OCI-LY7 (cell line): ENCODE measurements at regions not wholly inside any gene's neighbourhood (a gene's known extent, or its start where the extent isn't known, plus 50 kb on each side); places are given as distances from the start of the nearest gene placed in this dataset.

Experiments
- BruUV-seq: library from RNA; stranded (reverse); fragments of 400-500 nt; replicated peaks from 2 replicates; lab custom pipeline; 2021; lab: Mats Ljungman, UMichigan
- CTCF ChIA-PET: fragments of 300-600 bp; sonication (Branson Sonifier 250); formaldehyde crosslinking; loops from one replicate; lab custom pipeline; 2022; ENCODE audit warnings: antibody characterized with exemption; ENCODE audit not compliant: unreplicated experiment; lab: Charles Lee
- POLR2A ChIA-PET: fragments of 300-600 bp; sonication (Branson Sonifier 250); formaldehyde crosslinking; loops from one replicate; lab custom pipeline; 2022; ENCODE audit warnings: antibody characterized with exemption; lab: Charles Lee
- DNase-seq: peaks from one replicate; pipeline ENCODE4 v3.0.0-alpha.2; 2015; ENCODE audit warnings: low spot score
- H2AFZ ChIP-seq: fragments of 200-600 bp; sonication (generic), shearing (Covaris generic); 2 replicates; pipeline ENCODE4 v1.6.1; 2014; ENCODE audit warnings: mild to moderate bottlenecking, antibody characterized with exemption, low read length, moderate library complexity
- H3K27ac ChIP-seq: fragments of 200-600 bp; sonication (generic); 2 replicates; pipeline ENCODE4 v1.5.1; 2014; ENCODE audit warnings: mixed run types, low read depth, mild to moderate bottlenecking, moderate library complexity, low read length, inconsistent platforms; ENCODE audit not compliant: poor library complexity, severe bottlenecking
- H3K36me3 ChIP-seq: fragments of 200-600 bp; sonication (generic); 2 replicates; pipeline ENCODE4 v1.6.1; 2014; ENCODE audit warnings: mild to moderate bottlenecking, antibody characterized with exemption, low read length, moderate library complexity, mixed read lengths; ENCODE audit not compliant: insufficient read depth
- H3K4me1 ChIP-seq: fragments of 200-600 bp; sonication (generic); 2 replicates; pipeline ENCODE4 v1.5.1; 2014; ENCODE audit warnings: mild to moderate bottlenecking, low read length; ENCODE audit not compliant: insufficient read depth, poor library complexity, severe bottlenecking
- H3K4me2 ChIP-seq: fragments of 200-600 bp; sonication (generic); 2 replicates; pipeline ENCODE4 v1.6.1; 2014; ENCODE audit warnings: mild to moderate bottlenecking, low read length
- H3K4me3 ChIP-seq: fragments of 200-600 bp; sonication (generic); 2 replicates; pipeline ENCODE4 v1.5.1; 2014; ENCODE audit warnings: mild to moderate bottlenecking, low read depth, low read length; ENCODE audit not compliant: poor library complexity, severe bottlenecking
- H3K79me2 ChIP-seq: fragments of 200-600 bp; sonication (generic); 2 replicates; pipeline ENCODE4 v1.6.1; 2016; ENCODE audit warnings: low read depth, mild to moderate bottlenecking, low read length, moderate library complexity, mixed read lengths; ENCODE audit not compliant: insufficient read depth
- H3K9me2 ChIP-seq: fragments of 200-600 bp; sonication (generic); 2 replicates; pipeline ENCODE4 v1.6.1; 2016; ENCODE audit warnings: mild to moderate bottlenecking, low read length, mixed read lengths; ENCODE audit not compliant: insufficient read depth
- H3K9me3 ChIP-seq: fragments of 200-600 bp; sonication (generic); 2 replicates; pipeline ENCODE4 v1.6.1; 2014; ENCODE audit warnings: mild to moderate bottlenecking, mixed run types, low read length, mixed read lengths
- H4K20me1 ChIP-seq: fragments of 200-600 bp; sonication (generic); 2 replicates; pipeline ENCODE4 v1.6.1; 2014; ENCODE audit warnings: mild to moderate bottlenecking, antibody characterized with exemption, low read length, moderate library complexity, mixed read lengths; ENCODE audit not compliant: insufficient read depth
- CTCF ChIP-seq: fragments of 200-600 bp; sonication (generic); conservative IDR thresholded peaks from 2 replicates; pipeline ENCODE4 v1.5.1; 2014; ENCODE audit warnings: mild to moderate bottlenecking, antibody characterized with exemption, low read length, moderate library complexity, mixed read lengths
- EZH2phosphoT487 ChIP-seq: fragments of 200-600 bp; sonication (generic); IDR thresholded peaks from 2 replicates; pipeline ENCODE4 v1.6.1; 2018; ENCODE audit warnings: low read depth, borderline replicate concordance, mild to moderate bottlenecking, mixed run types, antibody characterized with exemption, low read length, moderate library complexity, mixed read lengths
- intact Hi-C: fragments of 100-400 bp; cut with micrococcal nuclease; formaldehyde crosslinking; loops from one replicate; pipeline ENCODE4 v1.10.0; 2022; ENCODE audit not compliant: unreplicated experiment

- Histone ChIP-seq H3K4me2 (no peak overlapping the region), H3K27ac (no peak overlapping the region), H4K20me1 (no peaks in the 10 kb centered on the region), H2AFZ (no peak overlapping the region), H3K4me3 (no peak overlapping the region), H3K79me2 (no peaks in the 10 kb centered on the region), H3K9me3 (no peaks in the 10 kb centered on the region), H3K4me1 (no peaks in the 10 kb centered on the region), H3K9me2 (no peaks in the 10 kb centered on the region), H3K36me3 (no peaks in the 10 kb centered on the region)
- BruUV-seq = no TSS peak
- intact Hi-C loops = no loop called here
- no peak for TF ChIP-seq EZH2phosphoT487
- TF ChIP-seq CTCF = no peak
- POLR2A ChIA-PET = no interaction called here
- no peak for DNase-seq
- CTCF ChIA-PET = no interaction called here
These were observed 97.5 kb upstream of the SHB start for GRCh38 chr9:38166501-38166900.

GRCh38 chr9:38164659-38165221 is 95.7 kb upstream of the SHB start:
- Histone ChIP-seq H3K4me2 (no peak overlapping the region), H3K9me3 (no peaks in the 10 kb centered on the region), H3K4me1 (no peaks in the 10 kb centered on the region), H2AFZ (no peak overlapping the region), H4K20me1 (no peaks in the 10 kb centered on the region), H3K79me2 (no peaks in the 10 kb centered on the region), H3K9me2 (no peaks in the 10 kb centered on the region), H3K36me3 (no peaks in the 10 kb centered on the region), H3K27ac (no peak overlapping the region), H3K4me3 (no peak overlapping the region)
- CTCF ChIA-PET = no interaction called here
- BruUV-seq = no TSS peak
- DNase-seq = no peak
- intact Hi-C loops = no loop called here
- TF ChIP-seq CTCF (no peak), EZH2phosphoT487 (no peak)
- POLR2A ChIA-PET = no interaction called here

- Histone ChIP-seq H3K79me2 (no peaks in the 10 kb centered on the region), H3K4me3 (no peak overlapping the region), H3K36me3 (no peaks in the 10 kb centered on the region), H3K9me2 (no peaks in the 10 kb centered on the region), H2AFZ (no peak overlapping the region), H3K4me2 (no peak overlapping the region), H3K27ac (no peak overlapping the region), H3K4me1 (no peaks in the 10 kb centered on the region), H4K20me1 (no peaks in the 10 kb centered on the region), H3K9me3 (no peaks in the 10 kb centered on the region)
- no peak for DNase-seq
- no peak for TF ChIP-seq CTCF
- BruUV-seq = no TSS peak
- CTCF ChIA-PET = no interaction called here
- intact Hi-C loops = loop anchor here (2.0 kb wide), 1 partner anchor 251 kb away; no protein-coding TSS in a partner anchor
- POLR2A ChIA-PET = no interaction called here
These were observed 94.5 kb upstream of the SHB start for GRCh38 chr9:38163518-38163917.
